Transverse colon (tissue), 4 donors: ENCODE measurements at regions not wholly inside any gene's neighbourhood (a gene's known extent, or its start where the extent isn't known, plus 50 kb on each side); places are given as distances from the start of the nearest gene placed in this dataset.
"Not testable (repeated sequence)": the region's sequence is repeated elsewhere in the genome, so short reads cannot be mapped to it uniquely, and the experiment has no call there.

ENCODE experiments used
- DNase-seq: peaks from one replicate; pipeline ENCODE4 v3.0.0-alpha.2; 2019
- H3K27ac ChIP-seq, 4 donors: fragments of 200-600 bp; sonication (generic); 2 replicates each; pipeline ENCODE4 v1.5.1; 2016 to 2018; ENCODE audit warnings: inconsistent platforms in 4 of 4
- H3K27me3 ChIP-seq: fragments of 200-600 bp; sonication (generic); 2 replicates; pipeline ENCODE4 v1.5.1; 2017; ENCODE audit warnings: inconsistent platforms
- H3K36me3 ChIP-seq, 4 donors: fragments of 200-600 bp; sonication (generic); 2 replicates each; pipeline ENCODE4 v1.5.1; 2017 to 2019; ENCODE audit warnings: inconsistent platforms in 4 of 4
- H3K4me1 ChIP-seq, 4 donors: fragments of 200-600 bp; sonication (generic); 2 replicates each; pipeline ENCODE4 v1.5.1; 2017 to 2020; ENCODE audit warnings: inconsistent platforms in 4 of 4
- H3K4me3 ChIP-seq, 4 donors: fragments of 200-600 bp; sonication (generic); 1 replicate in 1 of 4; 2 replicates in 3 of 4; pipeline versions ENCODE4 v1.5.1 to v1.6.1; 2017 to 2019; ENCODE audit warnings: inconsistent platforms in 4 of 4
- H3K9me3 ChIP-seq, 2 donors: fragments of 200-600 bp; sonication (generic); 2 replicates each; pipeline ENCODE4 v1.5.1; 2017 to 2019; ENCODE audit warnings: inconsistent platforms in 2 of 2
- CTCF ChIP-seq, 5 experiments: fragments of 200-600 bp in 3 of 5; fragments of 450-650 bp in 2 of 5; sonication (generic) in 3 of 5; IDR thresholded peaks; 1 replicate in 2 of 5; 2 replicates in 3 of 5; pipeline ENCODE4 v1.5.1; 2016 to 2017; ENCODE audit warnings: antibody characterized with exemption in 5 of 5, inconsistent platforms in 3 of 5, mild to moderate bottlenecking in 2 of 5, moderate library complexity in 1 of 5
- EP300 ChIP-seq: sonication (generic); formaldehyde crosslinking; IDR thresholded peaks from one replicate; pipeline ENCODE4 v1.6.1; 2017; ENCODE audit warnings: antibody characterized with exemption, low read depth
- POLR2A ChIP-seq: fragments of 450-650 bp; IDR thresholded peaks from one replicate; pipeline ENCODE4 v1.6.1; 2016; ENCODE audit warnings: antibody characterized with exemption, mild to moderate bottlenecking, moderate library complexity
- POLR2AphosphoS5 ChIP-seq, 3 donors: sonication (generic); formaldehyde crosslinking; IDR thresholded peaks; one replicate each; pipeline ENCODE4 v1.6.1; 2016; ENCODE audit warnings: antibody characterized with exemption in 3 of 3
- WGBS, 2 donors: methylation state at CpG; one replicate each; pipeline ENCODE4 v1.1.5; 2018; ENCODE audit warnings: low coverage in 1 of 2; 5-methylcytosine and 5-hydroxymethylcytosine counted together
- in situ Hi-C, 4 donors: fragments of 200-750 bp; cut with MboI; loops; one replicate each; pipeline versions ENCODE4 v1.15.0 to v1.15.1; 2017; ENCODE audit warnings: low sequenced_read_pairs in 3 of 4, low pct_ligation_motif_present in 1 of 4, low pct_unique_long_range_greater_than_20kb in 1 of 4
- intact Hi-C: fragments of 100-400 bp; cut with DNase I; formaldehyde crosslinking; loops from one replicate; pipeline ENCODE4 v1.15.1; 2023; ENCODE audit warnings: low total_unique reads

- no peaks in the 10 kb centered on the region for H3K27me3 ChIP-seq
- intact Hi-C loops, result no loop called here
- DNase-seq, result no peak
- no peak overlapping the region for H3K27ac ChIP-seq
- in situ Hi-C loops, result no loop called here
- H3K4me1 ChIP-seq, result no peaks in the 10 kb centered on the region
- TF ChIP-seq CTCF (IDR thresholded peaks at IDR 0.05) (no peak), POLR2A (no peak)
- H3K4me3 ChIP-seq, result no peak overlapping the region
- no peaks in the 10 kb centered on the region for H3K9me3 ChIP-seq
- 71 to 89% methylated on average over 2 to 7 of the region's 7 CpGs for WGBS, 2 donors
- no peaks in the 10 kb centered on the region for H3K36me3 ChIP-seq
Observed at GRCh38 chr1:221575605-221576004, 166.3 kb downstream of the DUSP10 start.

DNA sequence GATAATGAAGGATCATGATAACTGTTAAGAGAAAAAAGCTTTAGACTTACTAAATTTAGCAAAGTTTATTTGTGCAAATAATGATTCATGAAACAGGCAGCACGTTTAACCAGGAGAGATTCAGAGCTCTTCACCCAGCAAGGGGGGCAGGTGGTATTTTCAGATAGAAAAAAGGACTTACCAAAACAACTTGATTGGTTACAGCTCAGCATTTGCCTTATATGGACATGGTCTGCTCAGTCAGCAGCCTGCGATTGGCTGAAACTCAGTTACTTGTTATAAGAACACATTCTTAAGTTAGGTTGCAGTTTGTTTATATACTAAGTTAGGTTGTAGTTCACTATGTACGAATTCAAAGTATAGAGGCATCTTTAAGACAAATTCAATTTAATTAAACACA lies 165.6 kb downstream of the DUSP10 start:
- Histone ChIP-seq H3K9me3 (no peaks in the 10 kb centered on the region), H3K36me3 (no peaks in the 10 kb centered on the region), H3K4me3 (no peak overlapping the region), H3K27me3 (no peaks in the 10 kb centered on the region), H3K27ac (no peak overlapping the region), H3K4me1 (no peaks in the 10 kb centered on the region)
- no peak for DNase-seq
- in situ Hi-C loops, result no loop called here
- WGBS, 2 donors, result 57 to 73% methylated on average over 2 to 3 of the region's 3 CpGs
- TF ChIP-seq POLR2AphosphoS5 (IDR thresholded peaks at IDR 0.05) (no peak), EP300 (no peak), POLR2A (no peak), CTCF (IDR thresholded peaks at IDR 0.05) (no peak)
- intact Hi-C loops, result no loop called here

DNA sequence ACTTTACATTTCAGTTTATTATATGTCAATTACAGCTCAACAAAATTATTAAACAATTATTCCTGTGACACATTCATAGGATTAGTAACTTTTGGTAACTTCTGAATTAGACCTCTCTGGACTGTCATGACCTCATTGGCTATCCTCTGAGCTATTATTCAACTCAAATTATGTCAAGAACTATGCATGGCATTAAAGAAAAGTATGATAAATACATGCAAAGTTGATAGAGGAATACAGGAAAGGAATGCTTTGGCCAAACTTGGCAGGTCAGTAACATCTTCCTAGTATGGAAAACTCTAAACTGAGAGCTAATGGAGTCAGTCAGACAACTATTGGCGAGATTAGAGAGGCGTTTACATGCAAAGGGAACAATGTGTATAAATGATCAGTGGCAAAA lies 158.4 kb downstream of the DUSP10 start:
- in situ Hi-C loops, result no loop called here
- intact Hi-C loops, result no loop called here
- WGBS, 2 donors, result 86 to 91% methylated on average over 2 of the region's 2 CpGs

GRCh38 chr1:221587013-221587412 lies 154.9 kb downstream of the DUSP10 start:
- DNase-seq, H3K4me3 ChIP-seq, in situ Hi-C loops, intact Hi-C loops, H3K27me3 ChIP-seq, H3K9me3 ChIP-seq, H3K36me3 ChIP-seq, H3K27ac ChIP-seq, H3K4me1 ChIP-seq: not testable (repeated sequence)
- WGBS, 2 donors, result 89% methylated on average over 1 of the region's 1 CpG; no CpG with 5 or more reads in 1 of the 2 donors

More for the DNA sequence above, 158.4 kb downstream of the DUSP10 start:
- TF ChIP-seq POLR2AphosphoS5 (IDR thresholded peaks at IDR 0.05) (no peak), CTCF (IDR thresholded peaks at IDR 0.05) (no peak), EP300 (no peak), POLR2A (no peak)
- Histone ChIP-seq H3K36me3 (no peaks in the 10 kb centered on the region), H3K4me1 (no peaks in the 10 kb centered on the region), H3K9me3 (no peaks in the 10 kb centered on the region), H3K4me3 (no peak overlapping the region), H3K27me3 (no peaks in the 10 kb centered on the region), H3K27ac (no peak overlapping the region)
- DNase-seq, result no peak

GRCh38 chr1:221591250-221591649 lies 150.6 kb downstream of the DUSP10 start:
- H3K4me3 ChIP-seq, H3K4me1 ChIP-seq, H3K27ac ChIP-seq, intact Hi-C loops, in situ Hi-C loops, H3K9me3 ChIP-seq, H3K36me3 ChIP-seq, H3K27me3 ChIP-seq, DNase-seq: not testable (repeated sequence)
